Cardiac fibroblast (primary cell): ENCODE measurements at regions not wholly inside any gene's neighbourhood (a gene's known extent, or its start where the extent isn't known, plus 50 kb on each side); places are given as distances from the start of the nearest gene placed in this dataset.

Experiments
- DNase-seq, 2 donors: peaks; one replicate each; pipeline versions ENCODE4 v3.0.0 to v3.0.0-alpha.2; 2010; ENCODE audit warnings: low read depth in 2 of 2
- H3K4me3 ChIP-seq, 2 donors: replicated peaks in 1 of 2; 1 replicate in 1 of 2; 2 replicates in 1 of 2; pipeline ENCODE4 v1.5.1; 2011; ENCODE audit warnings: low read depth in 2 of 2, low read length in 2 of 2, mild to moderate bottlenecking in 2 of 2, moderate library complexity in 1 of 2
- CTCF ChIP-seq: IDR thresholded peaks from one replicate; pipeline ENCODE4 v1.5.1; 2011; ENCODE audit warnings: low read depth, mild to moderate bottlenecking, low read length, inconsistent platforms

DNA sequence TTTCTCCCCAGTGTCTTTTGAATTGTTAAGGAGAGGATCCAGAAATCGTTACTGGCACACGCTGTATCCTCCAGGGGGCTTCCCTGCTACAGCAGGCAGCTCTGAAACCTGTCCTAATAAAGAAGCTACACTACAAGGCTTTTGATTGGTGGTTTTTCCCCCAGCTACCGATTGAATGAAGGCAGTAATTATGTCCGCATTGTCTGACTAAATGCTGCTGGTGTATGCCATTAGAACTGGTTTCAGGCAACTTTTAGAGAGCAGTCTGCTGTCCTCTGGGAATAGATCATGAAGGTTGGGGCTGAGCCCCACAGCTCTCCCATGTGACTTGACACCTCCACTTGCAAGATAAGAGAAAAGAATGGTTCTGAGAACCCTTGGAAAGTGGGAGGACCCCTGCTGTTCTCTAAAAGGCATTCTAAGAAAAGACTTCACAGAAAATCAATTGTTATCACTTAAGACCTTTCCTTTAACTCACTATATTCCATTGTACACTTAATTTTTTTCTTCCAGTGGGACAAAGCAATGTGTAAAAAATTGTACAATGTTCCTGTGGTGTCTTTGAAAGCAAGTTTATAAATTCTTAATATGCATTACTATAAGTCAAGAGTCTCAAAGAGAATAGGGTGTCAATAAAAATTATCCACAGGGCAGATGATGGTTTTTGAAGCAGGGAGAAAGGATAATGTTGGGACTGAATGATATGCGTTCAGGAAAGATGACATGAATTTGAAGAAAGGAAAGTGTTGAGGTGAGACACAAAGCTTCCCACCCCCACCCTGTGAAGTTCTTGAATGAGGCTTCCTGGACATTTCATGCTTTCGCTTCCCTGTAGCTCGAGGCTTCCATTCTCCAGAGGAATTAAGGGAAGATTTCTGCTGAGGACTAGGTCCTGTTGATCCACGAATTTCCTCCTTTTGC is 53.0 kb upstream of the DAZL start:
- no peak overlapping the region for H3K4me3 ChIP-seq
- DNase-seq = peak in 1 of 2 donors; percentile 22
- TF ChIP-seq CTCF = no peak

DNA sequence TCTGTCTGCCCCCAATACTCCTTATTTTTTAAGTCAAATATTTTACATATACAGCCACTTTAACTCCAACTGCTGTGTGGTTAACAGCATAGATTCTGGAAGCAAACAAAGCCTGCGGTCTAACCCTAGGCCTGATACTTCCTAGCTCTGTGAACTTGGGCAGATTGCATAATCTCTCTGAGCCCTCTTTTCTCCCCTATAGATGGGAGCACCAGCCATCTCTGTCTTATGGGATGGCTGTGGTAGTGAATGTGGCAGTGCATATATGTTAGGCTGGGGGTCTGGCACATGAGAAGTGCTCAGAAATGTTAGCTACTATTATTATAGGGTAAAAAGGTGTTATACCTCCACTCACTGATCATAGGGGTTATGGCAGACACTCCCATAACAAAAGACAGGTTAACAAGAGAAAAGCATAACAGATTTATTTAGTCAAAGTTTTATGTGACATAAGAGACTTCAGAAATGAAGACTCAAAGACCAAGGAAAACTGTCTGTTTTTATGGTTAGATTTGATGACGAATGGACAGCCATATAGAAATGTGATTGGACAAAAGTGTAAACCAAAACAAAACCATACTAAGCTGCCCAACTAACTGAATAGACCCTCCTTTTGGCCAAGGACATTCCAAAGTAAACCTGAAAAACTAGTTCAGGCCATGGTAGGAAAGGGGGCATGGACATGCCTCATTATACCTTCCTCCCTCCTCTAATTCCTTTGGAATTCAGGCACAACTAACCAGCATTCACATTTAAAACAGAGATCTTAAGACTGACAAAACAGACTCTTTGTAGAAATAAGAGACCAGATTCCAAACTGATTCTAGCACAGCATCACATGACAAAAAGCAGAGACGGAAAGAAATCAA is 53.9 kb upstream of the DAZL start:
- H3K4me3 ChIP-seq = no peak overlapping the region
- no peak for TF ChIP-seq CTCF
- DNase-seq = no peak

DNA sequence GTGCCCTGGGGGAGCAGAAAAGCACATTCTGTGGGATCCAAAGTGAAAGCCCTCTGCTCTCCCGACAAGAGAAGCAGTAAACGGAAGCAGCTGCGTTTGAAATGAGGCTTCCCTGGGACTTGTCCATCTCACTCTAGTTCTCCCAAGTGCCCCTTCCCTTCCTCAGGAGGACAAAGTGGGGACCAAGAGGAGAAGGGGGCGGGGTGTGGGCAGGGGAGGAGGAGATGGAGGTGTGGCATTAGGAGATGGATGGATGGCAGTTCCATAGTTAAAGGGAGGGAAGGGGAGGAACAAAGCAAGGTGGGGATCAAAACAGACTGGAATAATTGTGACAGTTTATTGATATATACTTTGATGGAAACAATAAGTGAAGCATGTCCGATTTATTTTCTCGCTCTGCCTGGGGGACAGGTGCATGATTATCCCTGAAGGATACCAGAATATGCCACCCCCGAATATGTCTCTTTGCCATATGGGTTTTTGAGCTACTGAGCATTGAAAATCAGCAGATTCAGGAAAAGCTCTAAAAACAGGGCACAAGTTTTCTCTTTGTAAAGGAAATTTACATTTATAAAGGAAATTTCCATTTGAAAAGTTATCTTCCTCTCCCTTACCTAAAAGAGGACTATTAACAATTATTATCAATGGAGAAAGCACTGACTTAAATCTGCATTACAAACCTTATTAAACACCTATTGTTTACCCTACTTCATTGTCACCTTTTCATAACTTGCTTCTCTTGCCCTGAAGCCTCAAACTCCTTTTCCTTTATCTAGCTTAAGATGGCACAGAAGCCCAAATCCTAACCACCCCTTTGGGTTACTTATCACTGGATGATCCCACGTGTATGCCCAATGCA is 58.9 kb upstream of the DAZL start:
- no peak overlapping the region for H3K4me3 ChIP-seq
- TF ChIP-seq CTCF = no peak
- no peak for DNase-seq

DNA sequence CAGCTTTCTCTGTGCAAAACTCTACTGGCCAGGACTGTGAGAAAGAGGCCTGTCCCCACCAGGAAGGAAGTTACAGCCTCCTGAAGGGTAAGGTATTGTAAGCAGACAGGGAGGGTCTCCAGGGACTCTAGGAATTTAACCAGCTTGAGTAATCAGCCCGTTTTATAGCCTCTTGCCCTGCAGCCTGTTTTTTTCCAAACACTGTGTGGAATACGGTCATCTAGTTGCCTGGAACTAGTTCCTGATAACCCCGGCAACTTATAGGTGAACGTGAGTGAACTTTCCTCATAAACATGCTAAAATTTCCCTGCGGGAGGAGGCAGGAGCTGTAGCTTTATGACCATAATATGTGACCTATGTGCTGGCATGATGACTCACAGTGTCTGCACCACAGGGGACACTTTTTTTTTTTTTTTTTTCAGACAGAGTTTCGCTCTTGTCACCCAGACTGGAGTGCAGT is 60.1 kb upstream of the DAZL start:
- H3K4me3 ChIP-seq = no peak overlapping the region
- TF ChIP-seq CTCF = no peak
- peak; percentile 51 to 78 for DNase-seq

DNA sequence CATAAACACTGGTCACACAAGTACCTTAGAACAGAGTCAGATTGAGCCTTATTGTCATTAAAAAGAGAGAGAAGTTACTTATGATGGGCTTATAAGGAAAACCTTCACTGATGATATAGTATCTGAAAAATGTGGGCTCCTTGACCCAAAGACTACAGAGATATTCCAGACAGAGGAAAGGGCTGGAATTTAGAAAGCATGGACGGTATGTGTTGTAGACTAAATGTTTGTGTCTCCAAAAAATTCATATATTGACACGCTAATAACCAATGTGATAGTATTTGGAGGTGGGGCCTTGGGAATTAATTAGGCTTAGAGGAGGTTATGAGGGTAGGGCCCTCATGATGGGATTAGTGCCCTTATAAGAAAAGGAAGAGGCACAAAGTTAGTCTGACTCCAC is 61.0 kb upstream of the DAZL start:
- no peak overlapping the region for H3K4me3 ChIP-seq
- TF ChIP-seq CTCF = no peak
- DNase-seq = no peak

DNA sequence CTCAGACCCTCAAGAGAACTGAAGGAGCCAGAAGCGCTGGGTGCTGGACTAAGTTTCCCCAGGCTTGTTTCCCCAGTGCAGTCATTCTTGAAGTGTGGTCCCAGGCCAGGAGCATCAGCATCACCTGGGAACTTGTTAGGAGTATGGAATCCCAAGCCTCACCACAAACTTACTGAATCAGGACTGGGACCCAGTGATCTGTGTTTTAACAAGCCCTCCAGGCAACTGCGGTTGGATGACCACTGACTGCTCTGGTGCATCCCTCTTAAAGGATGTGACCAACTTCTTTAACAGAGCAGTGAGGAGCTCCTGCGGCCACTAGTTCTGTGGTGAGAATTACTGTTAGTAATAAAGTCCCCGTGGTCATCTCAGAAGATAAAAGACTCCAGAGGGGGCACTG is 62.4 kb upstream of the DAZL start:
- no peak for DNase-seq
- TF ChIP-seq CTCF = no peak
- no peak overlapping the region for H3K4me3 ChIP-seq
